ENCODE measurements at regions not wholly inside any gene's neighbourhood (a gene's known extent, or its start where the extent isn't known, plus 50 kb on each side); places are given as distances from the start of the nearest gene placed in this dataset.

- in situ Hi-C loops (cut with HindIII; ENCODE audit: low pct_ligation_motif_present, low pct_unique_long_range_greater_than_20kb, low sequenced_read_pairs), result no loop called here
- no peak for DNase-seq
Observed at GRCh38 chr1:229196404-229197264, 74.3 kb upstream of the RAB4A start.

- no peak for DNase-seq
- in situ Hi-C loops (cut with HindIII; ENCODE audit: low pct_ligation_motif_present, low pct_unique_long_range_greater_than_20kb, low sequenced_read_pairs), result no loop called here
Observed at GRCh38 chr1:229197265-229197585, 73.7 kb upstream of the RAB4A start.

GRCh38 chr1:229199261-229200243 is 71.4 kb upstream of the RAB4A start:
- in situ Hi-C loops (cut with HindIII; ENCODE audit: low pct_ligation_motif_present, low pct_unique_long_range_greater_than_20kb, low sequenced_read_pairs), result no loop called here
- DNase-seq, result no peak

GRCh38 chr1:229203030-229203751 is 67.7 kb upstream of the RAB4A start:
- in situ Hi-C loops (cut with HindIII; ENCODE audit: low pct_ligation_motif_present, low pct_unique_long_range_greater_than_20kb, low sequenced_read_pairs), result no loop called here
- DNase-seq, result peak; percentile 39

GRCh38 chr1:229203991-229204632 is 66.8 kb upstream of the RAB4A start:
- in situ Hi-C loops (cut with HindIII; ENCODE audit: low pct_ligation_motif_present, low pct_unique_long_range_greater_than_20kb, low sequenced_read_pairs), result no loop called here
- DNase-seq, result no peak

- DNase-seq, result no peak
- in situ Hi-C loops (cut with HindIII; ENCODE audit: low pct_ligation_motif_present, low pct_unique_long_range_greater_than_20kb, low sequenced_read_pairs), result no loop called here
Observed at GRCh38 chr1:229204921-229205777, 65.8 kb upstream of the RAB4A start.

- in situ Hi-C loops (cut with HindIII; ENCODE audit: low pct_ligation_motif_present, low pct_unique_long_range_greater_than_20kb, low sequenced_read_pairs), result no loop called here
- DNase-seq, result no peak
Observed at GRCh38 chr1:229205854-229206253, 65.1 kb upstream of the RAB4A start.

GRCh38 chr1:229207916-229208315 is 63.0 kb upstream of the RAB4A start:
- DNase-seq, result no peak
- in situ Hi-C loops (cut with HindIII; ENCODE audit: low pct_ligation_motif_present, low pct_unique_long_range_greater_than_20kb, low sequenced_read_pairs), result no loop called here

- in situ Hi-C loops (cut with HindIII; ENCODE audit: low pct_ligation_motif_present, low pct_unique_long_range_greater_than_20kb, low sequenced_read_pairs), result no loop called here
Observed at GRCh38 chr1:229208481-229208880, 62.4 kb upstream of the RAB4A start.

GRCh38 chr1:229209386-229209785 is 61.5 kb upstream of the RAB4A start:
- in situ Hi-C loops (cut with HindIII; ENCODE audit: low pct_ligation_motif_present, low pct_unique_long_range_greater_than_20kb, low sequenced_read_pairs), result no loop called here
- no peak for DNase-seq

More at GRCh38 chr1:229208481-229208880, 62.4 kb upstream of the RAB4A start:
- DNase-seq, result no peak

- no peak for DNase-seq
- in situ Hi-C loops (cut with HindIII; ENCODE audit: low pct_ligation_motif_present, low pct_unique_long_range_greater_than_20kb, low sequenced_read_pairs), result no loop called here
Observed at GRCh38 chr1:229209816-229210215, 61.1 kb upstream of the RAB4A start.

- no peak for DNase-seq
- in situ Hi-C loops (cut with HindIII; ENCODE audit: low pct_ligation_motif_present, low pct_unique_long_range_greater_than_20kb, low sequenced_read_pairs), result no loop called here
Observed at GRCh38 chr1:229210844-229211243, 60.1 kb upstream of the RAB4A start.

- in situ Hi-C loops (cut with HindIII; ENCODE audit: low pct_ligation_motif_present, low pct_unique_long_range_greater_than_20kb, low sequenced_read_pairs), result no loop called here
- no peak for DNase-seq
Observed at GRCh38 chr1:229213797-229214196, 57.1 kb upstream of the RAB4A start.

- in situ Hi-C loops (cut with HindIII; ENCODE audit: low pct_ligation_motif_present, low pct_unique_long_range_greater_than_20kb, low sequenced_read_pairs), result no loop called here
- DNase-seq, result peak; percentile 12
Observed at GRCh38 chr1:229217716-229218115, 53.2 kb upstream of the RAB4A start.

GRCh38 chr1:229218612-229219025 is 52.3 kb upstream of the RAB4A start:
- in situ Hi-C loops (cut with HindIII; ENCODE audit: low pct_ligation_motif_present, low pct_unique_long_range_greater_than_20kb, low sequenced_read_pairs), result no loop called here
- no peak for DNase-seq

GRCh38 chr1:229220163-229220846 is 50.6 kb upstream of the RAB4A start:
- DNase-seq, result no peak
- in situ Hi-C loops (cut with HindIII; ENCODE audit: low pct_ligation_motif_present, low pct_unique_long_range_greater_than_20kb, low sequenced_read_pairs), result no loop called here
